ENCODE measurements at regions not wholly inside any gene's neighbourhood (a gene's known extent, or its start where the extent isn't known, plus 50 kb on each side); places are given as distances from the start of the nearest gene placed in this dataset.

GRCh38 chr3:25372167-25372566 is 55.9 kb upstream of the RARB start:
- TF ChIP-seq MAX (IDR thresholded peaks at IDR 0.05; ENCODE audit: low read depth, low read length) (no peak), POLR2A (IDR thresholded peaks at IDR 0.05; ENCODE audit: extremely low read depth, insufficient read length) (no peak), MYC (IDR thresholded peaks at IDR 0.05; ENCODE audit: low read depth, low read length) (no peak)
- TF ChIP-seq, protein P1, sequence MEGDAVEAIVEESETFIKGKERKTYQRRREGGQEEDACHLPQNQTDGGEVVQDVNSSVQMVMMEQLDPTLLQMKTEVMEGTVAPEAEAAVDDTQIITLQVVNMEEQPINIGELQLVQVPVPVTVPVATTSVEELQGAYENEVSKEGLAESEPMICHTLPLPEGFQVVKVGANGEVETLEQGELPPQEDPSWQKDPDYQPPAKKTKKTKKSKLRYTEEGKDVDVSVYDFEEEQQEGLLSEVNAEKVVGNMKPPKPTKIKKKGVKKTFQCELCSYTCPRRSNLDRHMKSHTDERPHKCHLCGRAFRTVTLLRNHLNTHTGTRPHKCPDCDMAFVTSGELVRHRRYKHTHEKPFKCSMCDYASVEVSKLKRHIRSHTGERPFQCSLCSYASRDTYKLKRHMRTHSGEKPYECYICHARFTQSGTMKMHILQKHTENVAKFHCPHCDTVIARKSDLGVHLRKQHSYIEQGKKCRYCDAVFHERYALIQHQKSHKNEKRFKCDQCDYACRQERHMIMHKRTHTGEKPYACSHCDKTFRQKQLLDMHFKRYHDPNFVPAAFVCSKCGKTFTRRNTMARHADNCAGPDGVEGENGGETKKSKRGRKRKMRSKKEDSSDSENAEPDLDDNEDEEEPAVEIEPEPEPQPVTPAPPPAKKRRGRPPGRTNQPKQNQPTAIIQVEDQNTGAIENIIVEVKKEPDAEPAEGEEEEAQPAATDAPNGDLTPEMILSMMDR (IDR thresholded peaks at IDR 0.05; ENCODE audit: low read depth, low read length), result no peak

All from NB4 (cell line).